ENCODE measurements at regions not wholly inside any gene's neighbourhood (a gene's known extent, or its start where the extent isn't known, plus 50 kb on each side); places are given as distances from the start of the nearest gene placed in this dataset.

DNA sequence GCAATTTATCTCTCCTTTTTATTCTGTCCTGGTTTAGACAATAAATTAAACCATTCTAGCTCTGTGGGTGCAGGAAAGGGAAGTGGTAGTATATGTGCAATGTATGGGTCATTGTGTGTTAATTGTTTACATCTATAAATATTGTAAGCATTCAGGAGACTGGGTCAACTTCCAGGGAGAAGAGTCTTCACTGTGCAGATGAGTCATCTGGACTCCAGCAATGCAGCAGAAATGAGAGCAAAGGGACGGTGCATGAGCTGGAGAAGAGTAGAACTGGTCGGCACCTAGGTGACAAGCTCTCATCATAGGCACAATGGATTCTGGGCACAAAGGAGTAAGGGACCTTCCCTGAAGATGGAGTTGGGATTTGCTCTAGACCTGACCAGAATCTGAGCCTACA is 211.1 kb upstream of the DAAM1 start:
- TF ChIP-seq POLR2AphosphoS5 (IDR thresholded peaks at IDR 0.05) (no peak), POLR2A (IDR thresholded peaks at IDR 0.05) (no peak)
- TF ChIP-seq, protein P1, sequence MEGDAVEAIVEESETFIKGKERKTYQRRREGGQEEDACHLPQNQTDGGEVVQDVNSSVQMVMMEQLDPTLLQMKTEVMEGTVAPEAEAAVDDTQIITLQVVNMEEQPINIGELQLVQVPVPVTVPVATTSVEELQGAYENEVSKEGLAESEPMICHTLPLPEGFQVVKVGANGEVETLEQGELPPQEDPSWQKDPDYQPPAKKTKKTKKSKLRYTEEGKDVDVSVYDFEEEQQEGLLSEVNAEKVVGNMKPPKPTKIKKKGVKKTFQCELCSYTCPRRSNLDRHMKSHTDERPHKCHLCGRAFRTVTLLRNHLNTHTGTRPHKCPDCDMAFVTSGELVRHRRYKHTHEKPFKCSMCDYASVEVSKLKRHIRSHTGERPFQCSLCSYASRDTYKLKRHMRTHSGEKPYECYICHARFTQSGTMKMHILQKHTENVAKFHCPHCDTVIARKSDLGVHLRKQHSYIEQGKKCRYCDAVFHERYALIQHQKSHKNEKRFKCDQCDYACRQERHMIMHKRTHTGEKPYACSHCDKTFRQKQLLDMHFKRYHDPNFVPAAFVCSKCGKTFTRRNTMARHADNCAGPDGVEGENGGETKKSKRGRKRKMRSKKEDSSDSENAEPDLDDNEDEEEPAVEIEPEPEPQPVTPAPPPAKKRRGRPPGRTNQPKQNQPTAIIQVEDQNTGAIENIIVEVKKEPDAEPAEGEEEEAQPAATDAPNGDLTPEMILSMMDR (IDR thresholded peaks at IDR 0.05): no peak
